WTC11 (cell line): ENCODE measurements at regions not wholly inside any gene's neighbourhood (a gene's known extent, or its start where the extent isn't known, plus 50 kb on each side); places are given as distances from the start of the nearest gene placed in this dataset.

Source experiments
- ATAC-seq: fragments of 200-7000 bp; cut with Tn5 transposase; 2 replicates; pipeline ENCODE4 v1.10.0; 2021; ENCODE audit warnings: mild to moderate bottlenecking, moderate library complexity
- CTCF ChIA-PET: fragments of 300-600 bp; sonication (Branson Sonifier 250); formaldehyde crosslinking; loops from one replicate; lab custom pipeline; 2021; ENCODE audit warnings: antibody characterized with exemption; lab: Charles Lee
- POLR2A ChIA-PET: fragments of 350-600 bp; sonication (Branson Sonifier 250); formaldehyde crosslinking; loops from one replicate; lab custom pipeline; 2021; ENCODE audit warnings: antibody characterized with exemption; lab: Charles Lee
- DNase-seq: peaks from one replicate; pipeline ENCODE4 v3.0.0; 2021; ENCODE audit warnings: low spot score
- H3K27ac Mint-ChIP-seq: 2 replicates; pipeline ENCODE4 v1.8.0; 2021; ENCODE audit warnings: mixed read lengths
- H3K27me3 Mint-ChIP-seq: 2 replicates; pipeline ENCODE4 v1.8.0; 2021; ENCODE audit warnings: low read depth, mild to moderate bottlenecking, moderate library complexity, mixed read lengths
- H3K36me3 Mint-ChIP-seq: 2 replicates; pipeline ENCODE4 v1.8.0; 2021; ENCODE audit warnings: mixed read lengths
- H3K4me1 Mint-ChIP-seq: 2 replicates; pipeline ENCODE4 v1.8.0; 2022; ENCODE audit warnings: mixed read lengths
- H3K4me3 Mint-ChIP-seq: 2 replicates; pipeline ENCODE4 v1.8.0; 2021; ENCODE audit warnings: mild to moderate bottlenecking, moderate library complexity, mixed read lengths
- H3K9me3 Mint-ChIP-seq: 2 replicates; pipeline ENCODE4 v1.8.0; 2021; ENCODE audit warnings: mixed read lengths
- CBFB ChIP-seq: sonication (generic); formaldehyde crosslinking; IDR thresholded peaks from 2 replicates; pipeline ENCODE4 v1.8.1; 2022; ENCODE audit warnings: mild to moderate bottlenecking, low read depth, missing genetic modification reagents
- ELF4 ChIP-seq: sonication (generic); formaldehyde crosslinking; IDR thresholded peaks from 2 replicates; pipeline ENCODE4 v1.8.1; 2022; ENCODE audit warnings: low read depth, mild to moderate bottlenecking, moderate library complexity, missing genetic modification reagents
- HMGA2 ChIP-seq: fragments of 250-450 bp; sonication (Bioruptor Pico); IDR thresholded peaks from 2 replicates; pipeline ENCODE4 v1.4.0; 2021; ENCODE audit warnings: mild to moderate bottlenecking, moderate library complexity
- JUN ChIP-seq: sonication (generic); formaldehyde crosslinking; IDR thresholded peaks from 2 replicates; pipeline ENCODE4 v1.8.0; 2023; ENCODE audit warnings: mild to moderate bottlenecking, missing genetic modification reagents
- MYBL2 ChIP-seq: sonication (generic); formaldehyde crosslinking; IDR thresholded peaks from 2 replicates; pipeline ENCODE4 v1.8.1; 2023; ENCODE audit warnings: mild to moderate bottlenecking, moderate library complexity, missing genetic modification reagents
- NR1H2 ChIP-seq: sonication (generic); formaldehyde crosslinking; IDR thresholded peaks from 2 replicates; pipeline ENCODE4 v1.9.0; 2021; ENCODE audit warnings: mild to moderate bottlenecking, moderate library complexity, missing genetic modification reagents
- NR3C1 ChIP-seq: sonication (generic); formaldehyde crosslinking; conservative IDR thresholded peaks from 2 replicates; pipeline ENCODE4 v1.8.1; 2023; ENCODE audit warnings: low read depth, mild to moderate bottlenecking, missing genetic modification reagents
- OVOL2 ChIP-seq: fragments of 250-450 bp; sonication (Bioruptor Pico); IDR thresholded peaks from 2 replicates; pipeline ENCODE4 v1.9.0; 2021; ENCODE audit warnings: mild to moderate bottlenecking, borderline replicate concordance
- SP1 ChIP-seq: sonication (generic); formaldehyde crosslinking; conservative IDR thresholded peaks from 2 replicates; pipeline ENCODE4 v1.8.1; 2022; ENCODE audit warnings: missing genetic modification reagents
- ZNF396 ChIP-seq: fragments of 250-450 bp; sonication (Bioruptor Pico); IDR thresholded peaks from 2 replicates; pipeline ENCODE4 v1.8.0; 2021; ENCODE audit warnings: mild to moderate bottlenecking, moderate library complexity, borderline replicate concordance
- ZNF423 ChIP-seq: fragments of 250-450 bp; sonication (Bioruptor Pico); IDR thresholded peaks from 2 replicates; pipeline ENCODE4 v2.1.2; 2022; ENCODE audit warnings: mild to moderate bottlenecking, moderate library complexity
- TF ChIP-seq, protein P1 (sequence below): sonication (generic); formaldehyde crosslinking; conservative IDR thresholded peaks from 2 replicates; pipeline ENCODE4 v1.8.1; 2023; ENCODE audit warnings: mild to moderate bottlenecking, low read depth, missing genetic modification reagents, moderate library complexity
- TF ChIP-seq, protein P2 (sequence below): sonication (generic); formaldehyde crosslinking; IDR thresholded peaks from 2 replicates; pipeline ENCODE4 v1.8.1; 2023; ENCODE audit warnings: mild to moderate bottlenecking, missing genetic modification reagents, moderate library complexity
- TF ChIP-seq, protein P3 (sequence below): fragments of 250-450 bp; sonication (Bioruptor Pico); IDR thresholded peaks from 2 replicates; pipeline ENCODE4 v1.9.0; 2021; ENCODE audit warnings: mild to moderate bottlenecking, borderline replicate concordance
- TF ChIP-seq, protein P4 (sequence below): sonication (generic); formaldehyde crosslinking; IDR thresholded peaks from 2 replicates; pipeline ENCODE4 v1.8.1; 2022; ENCODE audit warnings: mild to moderate bottlenecking, missing genetic modification reagents, moderate library complexity, borderline replicate concordance
- TF ChIP-seq, protein P5 (sequence below): sonication (generic); formaldehyde crosslinking; IDR thresholded peaks from 2 replicates; pipeline ENCODE4 v1.8.1; 2022; ENCODE audit warnings: missing genetic modification reagents, borderline replicate concordance
- TF ChIP-seq, protein P6 (sequence below): sonication (generic); formaldehyde crosslinking; IDR thresholded peaks from 2 replicates; pipeline ENCODE4 v1.8.0; 2023; ENCODE audit warnings: missing genetic modification reagents, mild to moderate bottlenecking, borderline replicate concordance
- TF ChIP-seq, protein P7 (sequence below): fragments of 250-450 bp; sonication (Bioruptor Pico); IDR thresholded peaks from 2 replicates; pipeline ENCODE4 v1.8.0; 2021; ENCODE audit warnings: mild to moderate bottlenecking
- TF ChIP-seq, protein P8 (sequence below): fragments of 250-450 bp; sonication (Bioruptor Pico); IDR thresholded peaks from 2 replicates; pipeline ENCODE4 v1.9.0; 2021; ENCODE audit warnings: mild to moderate bottlenecking

DNA sequence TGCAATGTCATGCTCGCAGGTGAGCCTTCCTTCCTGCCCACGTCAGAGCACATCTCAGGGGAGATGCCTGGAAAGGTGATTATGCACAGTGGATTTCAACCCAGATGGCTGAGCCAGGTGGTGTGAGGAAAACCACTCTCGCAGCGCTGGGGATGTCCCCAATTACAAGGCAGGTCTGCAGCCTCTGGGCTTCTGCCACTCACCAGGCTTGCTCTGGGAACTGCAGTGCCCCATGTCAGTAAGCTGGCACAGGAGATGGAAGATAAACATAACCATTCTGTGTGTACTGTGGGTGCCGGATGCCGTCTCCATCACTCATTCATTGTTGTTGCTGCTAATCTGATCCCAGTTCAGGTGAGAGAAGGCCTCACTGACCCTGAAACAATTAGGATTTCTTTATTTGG lies 222.9 kb upstream of the PITRM1 start (continued):
- TF ChIP-seq, protein P1, sequence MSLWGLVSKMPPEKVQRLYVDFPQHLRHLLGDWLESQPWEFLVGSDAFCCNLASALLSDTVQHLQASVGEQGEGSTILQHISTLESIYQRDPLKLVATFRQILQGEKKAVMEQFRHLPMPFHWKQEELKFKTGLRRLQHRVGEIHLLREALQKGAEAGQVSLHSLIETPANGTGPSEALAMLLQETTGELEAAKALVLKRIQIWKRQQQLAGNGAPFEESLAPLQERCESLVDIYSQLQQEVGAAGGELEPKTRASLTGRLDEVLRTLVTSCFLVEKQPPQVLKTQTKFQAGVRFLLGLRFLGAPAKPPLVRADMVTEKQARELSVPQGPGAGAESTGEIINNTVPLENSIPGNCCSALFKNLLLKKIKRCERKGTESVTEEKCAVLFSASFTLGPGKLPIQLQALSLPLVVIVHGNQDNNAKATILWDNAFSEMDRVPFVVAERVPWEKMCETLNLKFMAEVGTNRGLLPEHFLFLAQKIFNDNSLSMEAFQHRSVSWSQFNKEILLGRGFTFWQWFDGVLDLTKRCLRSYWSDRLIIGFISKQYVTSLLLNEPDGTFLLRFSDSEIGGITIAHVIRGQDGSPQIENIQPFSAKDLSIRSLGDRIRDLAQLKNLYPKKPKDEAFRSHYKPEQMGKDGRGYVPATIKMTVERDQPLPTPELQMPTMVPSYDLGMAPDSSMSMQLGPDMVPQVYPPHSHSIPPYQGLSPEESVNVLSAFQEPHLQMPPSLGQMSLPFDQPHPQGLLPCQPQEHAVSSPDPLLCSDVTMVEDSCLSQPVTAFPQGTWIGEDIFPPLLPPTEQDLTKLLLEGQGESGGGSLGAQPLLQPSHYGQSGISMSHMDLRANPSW (CRISPR knock-in tag) = no peak
- TF ChIP-seq, protein P2, sequence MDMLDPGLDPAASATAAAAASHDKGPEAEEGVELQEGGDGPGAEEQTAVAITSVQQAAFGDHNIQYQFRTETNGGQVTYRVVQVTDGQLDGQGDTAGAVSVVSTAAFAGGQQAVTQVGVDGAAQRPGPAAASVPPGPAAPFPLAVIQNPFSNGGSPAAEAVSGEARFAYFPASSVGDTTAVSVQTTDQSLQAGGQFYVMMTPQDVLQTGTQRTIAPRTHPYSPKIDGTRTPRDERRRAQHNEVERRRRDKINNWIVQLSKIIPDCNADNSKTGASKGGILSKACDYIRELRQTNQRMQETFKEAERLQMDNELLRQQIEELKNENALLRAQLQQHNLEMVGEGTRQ (CRISPR knock-in tag) = no peak
- TF ChIP-seq HMGA2 (CRISPR knock-in tag) (no peak), CBFB (CRISPR knock-in tag) (no peak), SP1 (no peak), ZNF423 (CRISPR knock-in tag) (no peak)
- TF ChIP-seq, protein P3, sequence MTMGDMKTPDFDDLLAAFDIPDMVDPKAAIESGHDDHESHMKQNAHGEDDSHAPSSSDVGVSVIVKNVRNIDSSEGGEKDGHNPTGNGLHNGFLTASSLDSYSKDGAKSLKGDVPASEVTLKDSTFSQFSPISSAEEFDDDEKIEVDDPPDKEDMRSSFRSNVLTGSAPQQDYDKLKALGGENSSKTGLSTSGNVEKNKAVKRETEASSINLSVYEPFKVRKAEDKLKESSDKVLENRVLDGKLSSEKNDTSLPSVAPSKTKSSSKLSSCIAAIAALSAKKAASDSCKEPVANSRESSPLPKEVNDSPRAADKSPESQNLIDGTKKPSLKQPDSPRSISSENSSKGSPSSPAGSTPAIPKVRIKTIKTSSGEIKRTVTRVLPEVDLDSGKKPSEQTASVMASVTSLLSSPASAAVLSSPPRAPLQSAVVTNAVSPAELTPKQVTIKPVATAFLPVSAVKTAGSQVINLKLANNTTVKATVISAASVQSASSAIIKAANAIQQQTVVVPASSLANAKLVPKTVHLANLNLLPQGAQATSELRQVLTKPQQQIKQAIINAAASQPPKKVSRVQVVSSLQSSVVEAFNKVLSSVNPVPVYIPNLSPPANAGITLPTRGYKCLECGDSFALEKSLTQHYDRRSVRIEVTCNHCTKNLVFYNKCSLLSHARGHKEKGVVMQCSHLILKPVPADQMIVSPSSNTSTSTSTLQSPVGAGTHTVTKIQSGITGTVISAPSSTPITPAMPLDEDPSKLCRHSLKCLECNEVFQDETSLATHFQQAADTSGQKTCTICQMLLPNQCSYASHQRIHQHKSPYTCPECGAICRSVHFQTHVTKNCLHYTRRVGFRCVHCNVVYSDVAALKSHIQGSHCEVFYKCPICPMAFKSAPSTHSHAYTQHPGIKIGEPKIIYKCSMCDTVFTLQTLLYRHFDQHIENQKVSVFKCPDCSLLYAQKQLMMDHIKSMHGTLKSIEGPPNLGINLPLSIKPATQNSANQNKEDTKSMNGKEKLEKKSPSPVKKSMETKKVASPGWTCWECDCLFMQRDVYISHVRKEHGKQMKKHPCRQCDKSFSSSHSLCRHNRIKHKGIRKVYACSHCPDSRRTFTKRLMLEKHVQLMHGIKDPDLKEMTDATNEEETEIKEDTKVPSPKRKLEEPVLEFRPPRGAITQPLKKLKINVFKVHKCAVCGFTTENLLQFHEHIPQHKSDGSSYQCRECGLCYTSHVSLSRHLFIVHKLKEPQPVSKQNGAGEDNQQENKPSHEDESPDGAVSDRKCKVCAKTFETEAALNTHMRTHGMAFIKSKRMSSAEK (CRISPR knock-in tag) = no peak

DNA sequence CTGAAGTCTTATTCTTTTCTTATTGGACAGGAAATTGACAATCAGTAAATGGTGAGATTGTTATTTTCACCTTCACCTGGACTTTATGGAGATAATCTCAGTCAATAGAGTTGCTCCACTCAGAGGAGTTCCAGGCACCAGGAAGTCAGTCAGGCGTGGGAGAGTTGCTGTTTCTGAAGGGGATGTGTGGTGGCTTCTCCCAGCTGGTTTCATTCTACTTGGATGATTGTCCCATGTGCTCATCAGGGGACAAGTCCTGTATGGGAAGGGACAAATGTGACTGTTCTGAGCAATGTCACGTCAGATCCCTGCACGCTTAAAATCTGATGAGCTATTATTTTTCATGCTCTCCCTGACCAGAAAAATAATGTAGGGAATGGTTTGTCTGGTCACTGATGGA lies 222.5 kb upstream of the PITRM1 start:
- Mint-ChIP-seq H3K36me3 (peaks cover 11% of the 10 kb centered on the region), H3K4me3 (no peak overlapping the region), H3K27me3 (no peaks in the 10 kb centered on the region), H3K27ac (no peak overlapping the region), H3K9me3 (peaks cover 15% of the 10 kb centered on the region), H3K4me1 (peaks cover 13% of the 10 kb centered on the region)
- ATAC-seq (no peak), DNase-seq (no peak)
- ChIA-PET CTCF (no interaction called here), POLR2A (no interaction called here)
- no peak for TF ChIP-seq NR3C1
- TF ChIP-seq, protein P4, sequence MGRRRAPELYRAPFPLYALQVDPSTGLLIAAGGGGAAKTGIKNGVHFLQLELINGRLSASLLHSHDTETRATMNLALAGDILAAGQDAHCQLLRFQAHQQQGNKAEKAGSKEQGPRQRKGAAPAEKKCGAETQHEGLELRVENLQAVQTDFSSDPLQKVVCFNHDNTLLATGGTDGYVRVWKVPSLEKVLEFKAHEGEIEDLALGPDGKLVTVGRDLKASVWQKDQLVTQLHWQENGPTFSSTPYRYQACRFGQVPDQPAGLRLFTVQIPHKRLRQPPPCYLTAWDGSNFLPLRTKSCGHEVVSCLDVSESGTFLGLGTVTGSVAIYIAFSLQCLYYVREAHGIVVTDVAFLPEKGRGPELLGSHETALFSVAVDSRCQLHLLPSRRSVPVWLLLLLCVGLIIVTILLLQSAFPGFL (CRISPR knock-in tag) = no peak
- no peak for TF ChIP-seq HMGA2 (CRISPR knock-in tag)
- TF ChIP-seq JUN (CRISPR knock-in tag) = no peak
- TF ChIP-seq, protein P5, sequence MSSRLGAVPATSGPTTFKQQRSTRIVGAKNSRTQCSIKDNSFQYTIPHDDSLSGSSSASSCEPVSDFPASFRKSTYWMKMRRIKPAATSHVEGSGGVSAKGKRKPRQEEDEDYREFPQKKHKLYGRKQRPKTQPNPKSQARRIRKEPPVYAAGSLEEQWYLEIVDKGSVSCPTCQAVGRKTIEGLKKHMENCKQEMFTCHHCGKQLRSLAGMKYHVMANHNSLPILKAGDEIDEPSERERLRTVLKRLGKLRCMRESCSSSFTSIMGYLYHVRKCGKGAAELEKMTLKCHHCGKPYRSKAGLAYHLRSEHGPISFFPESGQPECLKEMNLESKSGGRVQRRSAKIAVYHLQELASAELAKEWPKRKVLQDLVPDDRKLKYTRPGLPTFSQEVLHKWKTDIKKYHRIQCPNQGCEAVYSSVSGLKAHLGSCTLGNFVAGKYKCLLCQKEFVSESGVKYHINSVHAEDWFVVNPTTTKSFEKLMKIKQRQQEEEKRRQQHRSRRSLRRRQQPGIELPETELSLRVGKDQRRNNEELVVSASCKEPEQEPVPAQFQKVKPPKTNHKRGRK (CRISPR knock-in tag) = no peak
- TF ChIP-seq NR1H2 (CRISPR knock-in tag) = no peak
- TF ChIP-seq ZNF396 (CRISPR knock-in tag) = no peak
- TF ChIP-seq ELF4 (CRISPR knock-in tag) = no peak
- TF ChIP-seq, protein P6, sequence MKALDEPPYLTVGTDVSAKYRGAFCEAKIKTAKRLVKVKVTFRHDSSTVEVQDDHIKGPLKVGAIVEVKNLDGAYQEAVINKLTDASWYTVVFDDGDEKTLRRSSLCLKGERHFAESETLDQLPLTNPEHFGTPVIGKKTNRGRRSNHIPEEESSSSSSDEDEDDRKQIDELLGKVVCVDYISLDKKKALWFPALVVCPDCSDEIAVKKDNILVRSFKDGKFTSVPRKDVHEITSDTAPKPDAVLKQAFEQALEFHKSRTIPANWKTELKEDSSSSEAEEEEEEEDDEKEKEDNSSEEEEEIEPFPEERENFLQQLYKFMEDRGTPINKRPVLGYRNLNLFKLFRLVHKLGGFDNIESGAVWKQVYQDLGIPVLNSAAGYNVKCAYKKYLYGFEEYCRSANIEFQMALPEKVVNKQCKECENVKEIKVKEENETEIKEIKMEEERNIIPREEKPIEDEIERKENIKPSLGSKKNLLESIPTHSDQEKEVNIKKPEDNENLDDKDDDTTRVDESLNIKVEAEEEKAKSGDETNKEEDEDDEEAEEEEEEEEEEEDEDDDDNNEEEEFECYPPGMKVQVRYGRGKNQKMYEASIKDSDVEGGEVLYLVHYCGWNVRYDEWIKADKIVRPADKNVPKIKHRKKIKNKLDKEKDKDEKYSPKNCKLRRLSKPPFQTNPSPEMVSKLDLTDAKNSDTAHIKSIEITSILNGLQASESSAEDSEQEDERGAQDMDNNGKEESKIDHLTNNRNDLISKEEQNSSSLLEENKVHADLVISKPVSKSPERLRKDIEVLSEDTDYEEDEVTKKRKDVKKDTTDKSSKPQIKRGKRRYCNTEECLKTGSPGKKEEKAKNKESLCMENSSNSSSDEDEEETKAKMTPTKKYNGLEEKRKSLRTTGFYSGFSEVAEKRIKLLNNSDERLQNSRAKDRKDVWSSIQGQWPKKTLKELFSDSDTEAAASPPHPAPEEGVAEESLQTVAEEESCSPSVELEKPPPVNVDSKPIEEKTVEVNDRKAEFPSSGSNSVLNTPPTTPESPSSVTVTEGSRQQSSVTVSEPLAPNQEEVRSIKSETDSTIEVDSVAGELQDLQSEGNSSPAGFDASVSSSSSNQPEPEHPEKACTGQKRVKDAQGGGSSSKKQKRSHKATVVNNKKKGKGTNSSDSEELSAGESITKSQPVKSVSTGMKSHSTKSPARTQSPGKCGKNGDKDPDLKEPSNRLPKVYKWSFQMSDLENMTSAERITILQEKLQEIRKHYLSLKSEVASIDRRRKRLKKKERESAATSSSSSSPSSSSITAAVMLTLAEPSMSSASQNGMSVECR = no peak
- TF ChIP-seq, protein P7, sequence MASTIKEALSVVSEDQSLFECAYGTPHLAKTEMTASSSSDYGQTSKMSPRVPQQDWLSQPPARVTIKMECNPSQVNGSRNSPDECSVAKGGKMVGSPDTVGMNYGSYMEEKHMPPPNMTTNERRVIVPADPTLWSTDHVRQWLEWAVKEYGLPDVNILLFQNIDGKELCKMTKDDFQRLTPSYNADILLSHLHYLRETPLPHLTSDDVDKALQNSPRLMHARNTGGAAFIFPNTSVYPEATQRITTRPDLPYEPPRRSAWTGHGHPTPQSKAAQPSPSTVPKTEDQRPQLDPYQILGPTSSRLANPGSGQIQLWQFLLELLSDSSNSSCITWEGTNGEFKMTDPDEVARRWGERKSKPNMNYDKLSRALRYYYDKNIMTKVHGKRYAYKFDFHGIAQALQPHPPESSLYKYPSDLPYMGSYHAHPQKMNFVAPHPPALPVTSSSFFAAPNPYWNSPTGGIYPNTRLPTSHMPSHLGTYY (CRISPR knock-in tag) = no peak
- TF ChIP-seq, protein P8, sequence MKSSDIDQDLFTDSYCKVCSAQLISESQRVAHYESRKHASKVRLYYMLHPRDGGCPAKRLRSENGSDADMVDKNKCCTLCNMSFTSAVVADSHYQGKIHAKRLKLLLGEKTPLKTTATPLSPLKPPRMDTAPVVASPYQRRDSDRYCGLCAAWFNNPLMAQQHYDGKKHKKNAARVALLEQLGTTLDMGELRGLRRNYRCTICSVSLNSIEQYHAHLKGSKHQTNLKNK (CRISPR knock-in tag) = no peak
- no peak for TF ChIP-seq MYBL2 (CRISPR knock-in tag)
- TF ChIP-seq CBFB (CRISPR knock-in tag) = no peak
- no peak for TF ChIP-seq OVOL2 (CRISPR knock-in tag)
